ENCODE measurements at regions not wholly inside any gene's neighbourhood (a gene's known extent, or its start where the extent isn't known, plus 50 kb on each side); places are given as distances from the start of the nearest gene placed in this dataset.
"Not testable (repeated sequence)": the region's sequence is repeated elsewhere in the genome, so short reads cannot be mapped to it uniquely, and the experiment has no call there.

- H3K27me3 Mint-ChIP-seq, result no peaks in the 10 kb centered on the region
- H3K27ac Mint-ChIP-seq, result no peak overlapping the region
- peaks cover 5% of the 10 kb centered on the region for H3K9me3 Mint-ChIP-seq
- no peaks in the 10 kb centered on the region for H3K4me1 Mint-ChIP-seq
- H3K36me3 Mint-ChIP-seq, result no peaks in the 10 kb centered on the region
- no peak overlapping the region for H3K4me3 Mint-ChIP-seq
- ATAC-seq, result no peak
These were observed 91.0 kb upstream of the DAPK1 start for GRCh38 chr9:87406543-87407166.

DNA sequence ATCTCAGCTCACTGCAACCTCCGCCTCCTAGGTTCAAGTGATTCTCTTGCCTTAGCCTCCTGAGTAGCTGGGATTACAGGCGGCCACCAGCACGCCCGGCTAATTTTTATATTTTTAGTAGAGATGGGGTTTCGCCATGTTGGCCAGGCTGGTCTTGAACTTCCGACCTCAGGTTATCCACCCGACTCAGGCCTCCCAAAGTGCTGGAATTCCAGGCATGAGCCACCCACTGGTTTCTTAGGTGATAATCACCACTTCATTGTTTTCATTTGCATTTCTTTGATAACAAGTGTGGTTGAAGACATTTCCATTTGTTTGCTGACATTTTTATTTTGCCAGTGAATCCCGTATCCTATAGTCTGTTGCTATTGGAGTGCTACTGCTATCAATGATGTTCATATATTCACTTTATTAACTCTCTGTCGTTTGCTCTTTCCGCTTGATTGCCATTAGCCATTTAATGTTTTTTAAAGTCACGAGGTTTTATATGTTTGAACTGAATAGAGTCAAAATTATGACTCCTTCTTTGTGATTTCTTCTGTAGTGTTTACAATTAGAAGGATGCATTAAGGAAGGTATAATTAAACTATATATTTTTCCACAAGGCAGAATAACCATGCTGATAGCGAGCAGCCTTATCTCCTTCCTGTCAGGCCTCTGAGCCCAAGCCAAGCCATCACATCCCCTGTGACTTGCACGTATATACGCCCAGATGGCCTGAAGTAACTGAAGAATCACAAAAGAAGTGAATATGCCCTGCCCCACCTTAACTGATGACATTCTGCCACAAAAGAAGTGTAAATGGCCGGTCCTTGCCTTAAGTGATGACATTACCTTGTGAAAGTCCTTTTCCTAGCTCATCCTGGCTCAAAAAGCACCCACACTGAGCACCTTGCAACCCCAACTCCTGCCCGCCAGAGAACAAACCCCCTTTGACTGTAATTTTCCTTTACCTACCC is 87.3 kb upstream of the DAPK1 start:
- not testable (repeated sequence) for H3K4me1 Mint-ChIP-seq, H3K27me3 Mint-ChIP-seq, H3K9me3 Mint-ChIP-seq, H3K27ac Mint-ChIP-seq, ATAC-seq, H3K36me3 Mint-ChIP-seq, H3K4me3 Mint-ChIP-seq

DNA sequence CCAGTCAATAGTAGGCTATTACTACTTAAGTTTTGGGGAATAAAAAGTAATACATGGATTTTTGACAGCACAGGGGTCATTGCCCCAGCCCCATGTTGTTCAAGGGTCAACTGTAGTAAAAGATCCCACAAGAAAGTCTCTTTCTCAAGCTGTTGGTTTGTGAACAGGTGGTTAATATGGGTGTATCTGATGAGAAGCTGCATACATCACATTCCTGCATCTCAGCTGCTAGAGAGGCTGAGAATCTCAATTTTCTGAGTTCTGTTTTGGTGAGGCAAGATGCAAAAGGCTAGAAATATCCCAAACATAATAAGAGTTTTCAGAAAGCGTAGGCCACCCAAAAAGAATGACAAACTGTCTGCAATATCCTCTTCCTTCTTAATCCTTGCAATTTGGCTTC is 76.8 kb upstream of the DAPK1 start:
- no peak overlapping the region for H3K4me3 Mint-ChIP-seq
- H3K4me1 Mint-ChIP-seq, result no peaks in the 10 kb centered on the region
- peaks cover 15% of the 10 kb centered on the region for H3K9me3 Mint-ChIP-seq
- no peak for ATAC-seq
- H3K36me3 Mint-ChIP-seq, result no peaks in the 10 kb centered on the region
- peaks cover 8% of the 10 kb centered on the region for H3K27me3 Mint-ChIP-seq
- H3K27ac Mint-ChIP-seq, result no peak overlapping the region

GRCh38 chr9:87421734-87422133 is 75.9 kb upstream of the DAPK1 start:
- no peaks in the 10 kb centered on the region for H3K36me3 Mint-ChIP-seq
- no peak overlapping the region for H3K4me3 Mint-ChIP-seq
- H3K27ac Mint-ChIP-seq, result no peak overlapping the region
- H3K4me1 Mint-ChIP-seq, result no peaks in the 10 kb centered on the region
- ATAC-seq, result no peak
- peaks cover 8% of the 10 kb centered on the region for H3K27me3 Mint-ChIP-seq
- H3K9me3 Mint-ChIP-seq, result peaks cover 18% of the 10 kb centered on the region

DNA sequence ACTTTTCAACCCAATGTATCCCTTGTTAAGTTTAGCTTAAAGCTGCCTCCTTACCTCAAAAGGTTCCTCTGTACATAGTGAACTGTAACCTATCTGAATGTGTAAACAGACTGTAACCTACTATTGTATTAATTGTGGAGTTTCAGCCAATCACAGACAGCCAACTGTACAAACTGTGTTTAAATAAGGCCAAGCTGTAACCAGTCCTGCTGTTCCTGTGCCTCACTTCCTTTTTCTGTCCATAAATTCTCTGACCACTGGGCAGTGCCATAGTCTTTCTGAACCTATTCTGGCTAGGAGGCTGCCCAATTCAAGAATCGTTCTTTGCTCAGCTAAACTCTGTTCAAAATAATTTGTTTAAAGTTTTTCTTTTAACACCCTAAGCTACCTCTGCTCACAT is 74.7 kb upstream of the DAPK1 start:
- no peak overlapping the region for H3K4me3 Mint-ChIP-seq
- no peaks in the 10 kb centered on the region for H3K36me3 Mint-ChIP-seq
- H3K27me3 Mint-ChIP-seq, result peaks cover 8% of the 10 kb centered on the region
- ATAC-seq, result no peak
- H3K27ac Mint-ChIP-seq, result no peak overlapping the region
- peaks cover 18% of the 10 kb centered on the region for H3K9me3 Mint-ChIP-seq
- no peaks in the 10 kb centered on the region for H3K4me1 Mint-ChIP-seq

GRCh38 chr9:87423885-87424284 is 73.8 kb upstream of the DAPK1 start:
- not testable (repeated sequence) for H3K27ac Mint-ChIP-seq, H3K4me3 Mint-ChIP-seq, ATAC-seq, H3K36me3 Mint-ChIP-seq, H3K4me1 Mint-ChIP-seq, H3K27me3 Mint-ChIP-seq
- H3K9me3 Mint-ChIP-seq, result peaks cover 14% of the 10 kb centered on the region

- Mint-ChIP-seq H3K27ac (no peak overlapping the region), H3K27me3 (peaks cover 8% of the 10 kb centered on the region), H3K36me3 (no peaks in the 10 kb centered on the region), H3K9me3 (peaks cover 14% of the 10 kb centered on the region), H3K4me1 (no peaks in the 10 kb centered on the region), H3K4me3 (no peak overlapping the region)
- ATAC-seq, result no peak
These were observed 72.5 kb upstream of the DAPK1 start for GRCh38 chr9:87425202-87425601.

DNA sequence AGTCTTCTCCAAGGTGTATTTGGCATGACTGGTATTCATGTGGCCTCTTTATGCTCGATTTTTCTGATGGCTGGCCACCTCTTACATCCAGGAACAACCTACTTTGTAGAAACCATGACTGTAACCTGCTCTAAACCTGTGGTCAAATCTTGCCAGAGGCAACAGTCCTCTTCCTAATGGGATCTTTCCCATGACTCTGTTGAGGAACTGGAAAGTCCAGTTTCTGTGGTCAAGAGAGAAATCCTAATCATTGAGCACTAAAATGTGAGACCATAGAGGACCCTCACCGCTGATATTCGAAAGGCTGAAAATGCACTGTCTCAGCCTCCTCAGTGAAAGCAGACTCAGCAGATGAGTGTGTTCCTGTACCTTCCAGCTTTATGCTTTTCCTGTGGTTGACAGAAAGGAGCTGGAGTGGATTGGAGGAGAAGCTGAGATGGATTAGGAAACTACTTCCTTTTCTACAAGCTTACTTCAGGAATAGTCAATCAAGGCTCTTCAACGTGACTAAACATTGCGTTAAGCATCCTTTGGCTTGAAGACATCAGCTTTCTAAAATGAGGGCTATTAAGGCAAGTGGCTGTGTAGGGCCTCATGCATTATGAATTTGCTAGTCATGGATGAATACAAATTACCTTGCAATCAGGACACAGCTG is 69.7 kb upstream of the DAPK1 start:
- no peak overlapping the region for H3K27ac Mint-ChIP-seq
- H3K4me3 Mint-ChIP-seq, result no peak overlapping the region
- peaks cover 14% of the 10 kb centered on the region for H3K9me3 Mint-ChIP-seq
- H3K4me1 Mint-ChIP-seq, result no peaks in the 10 kb centered on the region
- H3K27me3 Mint-ChIP-seq, result no peaks in the 10 kb centered on the region
- no peaks in the 10 kb centered on the region for H3K36me3 Mint-ChIP-seq
- ATAC-seq, result no peak

DNA sequence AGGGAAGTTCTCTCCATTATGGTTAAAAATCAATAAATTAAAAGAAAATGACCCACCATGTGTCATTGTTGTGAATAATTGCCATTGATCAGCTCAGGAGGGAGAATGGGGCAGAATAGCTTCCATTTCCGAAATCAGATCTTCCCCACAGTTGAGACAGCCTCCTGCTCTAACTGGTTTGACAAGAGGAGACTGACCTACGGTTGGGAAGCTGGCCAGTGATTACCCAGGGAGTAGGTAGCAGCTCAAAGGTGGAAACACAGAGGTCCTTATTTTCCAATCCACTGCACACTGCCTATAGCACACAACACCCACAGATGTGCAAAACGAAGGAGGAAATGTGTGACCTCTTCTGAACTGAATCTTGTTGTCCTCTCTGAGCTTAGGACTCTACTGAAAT is 69.0 kb upstream of the DAPK1 start:
- H3K27me3 Mint-ChIP-seq, result no peaks in the 10 kb centered on the region
- H3K27ac Mint-ChIP-seq, result no peak overlapping the region
- no peaks in the 10 kb centered on the region for H3K4me1 Mint-ChIP-seq
- H3K36me3 Mint-ChIP-seq, result no peaks in the 10 kb centered on the region
- H3K9me3 Mint-ChIP-seq, result peaks cover 14% of the 10 kb centered on the region
- H3K4me3 Mint-ChIP-seq, result no peak overlapping the region
- no peak for ATAC-seq

DNA sequence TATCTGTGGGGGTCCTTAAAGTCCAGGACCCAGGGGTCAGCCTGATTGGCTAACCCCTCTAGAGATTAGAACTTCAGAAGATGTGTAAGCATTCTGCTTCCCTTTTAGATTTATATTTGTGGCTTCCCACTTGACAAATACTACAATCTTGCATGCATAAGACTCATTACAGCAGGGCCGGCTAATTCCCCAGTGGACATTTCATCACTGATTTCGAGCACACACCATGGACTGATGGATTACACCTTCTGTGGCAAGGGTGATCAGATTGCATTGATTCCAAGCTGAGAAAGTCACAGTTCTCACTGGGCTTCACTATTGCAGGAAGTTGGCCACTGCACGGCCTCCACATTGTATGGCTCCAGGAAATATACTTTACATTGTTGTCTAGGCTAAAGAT is 65.8 kb upstream of the DAPK1 start:
- Mint-ChIP-seq H3K4me1 (no peaks in the 10 kb centered on the region), H3K27me3 (no peaks in the 10 kb centered on the region), H3K36me3 (no peaks in the 10 kb centered on the region), H3K27ac (no peak overlapping the region), H3K9me3 (peaks cover 3% of the 10 kb centered on the region), H3K4me3 (no peak overlapping the region)
- no peak for ATAC-seq

GRCh38 chr9:87433853-87434252 is 63.8 kb upstream of the DAPK1 start:
- no peak for ATAC-seq
- Mint-ChIP-seq H3K4me3 (no peak overlapping the region), H3K4me1 (no peaks in the 10 kb centered on the region), H3K27ac (no peak overlapping the region), H3K36me3 (no peaks in the 10 kb centered on the region), H3K27me3 (no peaks in the 10 kb centered on the region), H3K9me3 (peaks cover 3% of the 10 kb centered on the region)

- no peak for ATAC-seq
- H3K9me3 Mint-ChIP-seq, result peaks cover 3% of the 10 kb centered on the region
- no peak overlapping the region for H3K27ac Mint-ChIP-seq
- H3K27me3 Mint-ChIP-seq, result no peaks in the 10 kb centered on the region
- no peaks in the 10 kb centered on the region for H3K4me1 Mint-ChIP-seq
- no peak overlapping the region for H3K4me3 Mint-ChIP-seq
- no peaks in the 10 kb centered on the region for H3K36me3 Mint-ChIP-seq
These were observed 63.3 kb upstream of the DAPK1 start for GRCh38 chr9:87434366-87434765.

GRCh38 chr9:87435189-87435880 is 62.3 kb upstream of the DAPK1 start:
- Mint-ChIP-seq H3K4me1 (no peaks in the 10 kb centered on the region), H3K9me3 (peaks cover 3% of the 10 kb centered on the region), H3K27ac (no peak overlapping the region), H3K4me3 (no peak overlapping the region), H3K27me3 (no peaks in the 10 kb centered on the region), H3K36me3 (no peaks in the 10 kb centered on the region)
- no peak for ATAC-seq

- Mint-ChIP-seq H3K27me3 (no peaks in the 10 kb centered on the region), H3K27ac (no peak overlapping the region), H3K4me3 (no peak overlapping the region), H3K9me3 (peaks cover 3% of the 10 kb centered on the region), H3K36me3 (no peaks in the 10 kb centered on the region), H3K4me1 (no peaks in the 10 kb centered on the region)
- ATAC-seq, result no peak
These were observed 61.0 kb upstream of the DAPK1 start for GRCh38 chr9:87436716-87437115.

DNA sequence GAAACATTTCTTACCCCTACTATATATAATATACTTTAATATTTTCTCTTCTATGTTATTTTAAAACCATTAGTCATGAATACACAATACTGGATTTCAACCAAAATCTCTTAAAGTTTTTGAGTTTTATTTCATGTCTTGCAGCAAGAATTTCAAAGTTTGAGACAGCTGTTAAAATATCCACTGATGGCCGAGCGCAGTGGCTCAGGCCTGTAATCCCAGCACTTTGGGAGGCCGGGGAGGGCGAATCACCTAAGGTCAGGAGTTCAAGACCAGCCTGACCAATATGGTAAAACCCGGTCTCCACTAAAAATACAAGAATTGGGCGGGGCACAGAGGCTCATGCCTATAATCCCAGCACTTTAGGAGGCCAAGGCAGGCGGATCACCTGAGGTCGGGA is 59.7 kb upstream of the DAPK1 start:
- no peaks in the 10 kb centered on the region for H3K36me3 Mint-ChIP-seq
- H3K9me3 Mint-ChIP-seq, result no peaks in the 10 kb centered on the region
- no peaks in the 10 kb centered on the region for H3K27me3 Mint-ChIP-seq
- no peaks in the 10 kb centered on the region for H3K4me1 Mint-ChIP-seq
- no peak for ATAC-seq
- H3K4me3 Mint-ChIP-seq, result no peak overlapping the region
- no peak overlapping the region for H3K27ac Mint-ChIP-seq
